ENCODE measurements at regions not wholly inside any gene's neighbourhood (a gene's known extent, or its start where the extent isn't known, plus 50 kb on each side); places are given as distances from the start of the nearest gene placed in this dataset.
A peak's percentile ranks its signal among the peaks of the same experiment; 100 is the strongest.

- Histone ChIP-seq H3K4me3 (ENCODE audit: low read length in 2 of 2) (no peak overlapping the region), H3K27me3 (ENCODE audit: control insufficient read depth in 2 of 2, insufficient read depth in 1 of 2, low read length in 1 of 2) (no peaks in the 10 kb centered on the region), H3K27ac (ENCODE audit: low read depth in 1 of 2, low read length in 1 of 2) (no peak overlapping the region), H3K36me3 (ENCODE audit: control insufficient read depth in 2 of 2, insufficient read depth in 2 of 2, low read length in 1 of 2) (no peaks in the 10 kb centered on the region), H3K9me3 (ENCODE audit: control insufficient read depth in 2 of 2, insufficient read depth in 1 of 2, low read length in 1 of 2) (no peaks in the 10 kb centered on the region), H3K4me1 (ENCODE audit: control insufficient read depth in 2 of 2, insufficient read depth in 2 of 2, low read length in 2 of 2) (no peaks in the 10 kb centered on the region)
- WGBS: 93% methylated on average over 14 of the region's 14 CpGs
- DNase-seq (ENCODE audit: low read depth in 6 of 9, low spot score in 9 of 9): no peak
Observed at GRCh38 chr6:137277971-137278637, 58.9 kb upstream of the IFNGR1 start.

- H3K27ac ChIP-seq (ENCODE audit: low read depth in 1 of 2, low read length in 1 of 2): no peak overlapping the region
- H3K27me3 ChIP-seq (ENCODE audit: control insufficient read depth in 2 of 2, insufficient read depth in 1 of 2, low read length in 1 of 2): no peaks in the 10 kb centered on the region
- no peaks in the 10 kb centered on the region for H3K4me1 ChIP-seq (ENCODE audit: control insufficient read depth in 2 of 2, insufficient read depth in 2 of 2, low read length in 2 of 2)
- no peak overlapping the region for H3K4me3 ChIP-seq (ENCODE audit: low read length in 2 of 2)
- DNase-seq (ENCODE audit: low read depth in 6 of 9, low spot score in 9 of 9): no peak
- H3K9me3 ChIP-seq (ENCODE audit: control insufficient read depth in 2 of 2, insufficient read depth in 1 of 2, low read length in 1 of 2): no peaks in the 10 kb centered on the region
- H3K36me3 ChIP-seq (ENCODE audit: control insufficient read depth in 2 of 2, insufficient read depth in 2 of 2, low read length in 1 of 2): no peaks in the 10 kb centered on the region
- 94% methylated on average over 1 of the region's 1 CpG for WGBS
Observed at GRCh38 chr6:137272403-137272802, 53.2 kb upstream of the IFNGR1 start.

GRCh38 chr6:137271245-137272183 lies 52.3 kb upstream of the IFNGR1 start:
- Histone ChIP-seq H3K27me3 (ENCODE audit: control insufficient read depth in 2 of 2, insufficient read depth in 1 of 2, low read length in 1 of 2) (no peaks in the 10 kb centered on the region), H3K9me3 (ENCODE audit: control insufficient read depth in 2 of 2, insufficient read depth in 1 of 2, low read length in 1 of 2) (no peaks in the 10 kb centered on the region), H3K4me1 (ENCODE audit: control insufficient read depth in 2 of 2, insufficient read depth in 2 of 2, low read length in 2 of 2) (no peaks in the 10 kb centered on the region), H3K4me3 (ENCODE audit: low read length in 2 of 2) (no peak overlapping the region), H3K36me3 (ENCODE audit: control insufficient read depth in 2 of 2, insufficient read depth in 2 of 2, low read length in 1 of 2) (no peaks in the 10 kb centered on the region), H3K27ac (ENCODE audit: low read depth in 1 of 2, low read length in 1 of 2) (no peak overlapping the region)
- WGBS: 45% methylated on average over 5 of the region's 5 CpGs
- DNase-seq (ENCODE audit: low read depth in 6 of 9, low spot score in 9 of 9): peak in 7 of 9 donors; percentile 5 to 57 (median 16)

GRCh38 chr6:137269803-137270202 lies 50.6 kb upstream of the IFNGR1 start:
- Histone ChIP-seq H3K4me1 (ENCODE audit: control insufficient read depth in 2 of 2, insufficient read depth in 2 of 2, low read length in 2 of 2) (no peaks in the 10 kb centered on the region), H3K27ac (ENCODE audit: low read depth in 1 of 2, low read length in 1 of 2) (no peak overlapping the region), H3K9me3 (ENCODE audit: control insufficient read depth in 2 of 2, insufficient read depth in 1 of 2, low read length in 1 of 2) (no peaks in the 10 kb centered on the region), H3K36me3 (ENCODE audit: control insufficient read depth in 2 of 2, insufficient read depth in 2 of 2, low read length in 1 of 2) (no peaks in the 10 kb centered on the region), H3K27me3 (ENCODE audit: control insufficient read depth in 2 of 2, insufficient read depth in 1 of 2, low read length in 1 of 2) (no peaks in the 10 kb centered on the region), H3K4me3 (ENCODE audit: low read length in 2 of 2) (no peak overlapping the region)
- DNase-seq (ENCODE audit: low read depth in 6 of 9, low spot score in 9 of 9): no peak
- 89% methylated on average over 3 of the region's 3 CpGs for WGBS

GRCh38 chr6:137269347-137269746 lies 50.2 kb upstream of the IFNGR1 start:
- 94% methylated on average over 3 of the region's 3 CpGs for WGBS
- Histone ChIP-seq H3K9me3 (ENCODE audit: control insufficient read depth in 2 of 2, insufficient read depth in 1 of 2, low read length in 1 of 2) (no peaks in the 10 kb centered on the region), H3K4me1 (ENCODE audit: control insufficient read depth in 2 of 2, insufficient read depth in 2 of 2, low read length in 2 of 2) (no peaks in the 10 kb centered on the region), H3K4me3 (ENCODE audit: low read length in 2 of 2) (no peak overlapping the region), H3K27me3 (ENCODE audit: control insufficient read depth in 2 of 2, insufficient read depth in 1 of 2, low read length in 1 of 2) (no peaks in the 10 kb centered on the region), H3K36me3 (ENCODE audit: control insufficient read depth in 2 of 2, insufficient read depth in 2 of 2, low read length in 1 of 2) (no peaks in the 10 kb centered on the region), H3K27ac (ENCODE audit: low read depth in 1 of 2, low read length in 1 of 2) (no peak overlapping the region)
- DNase-seq (ENCODE audit: low read depth in 6 of 9, low spot score in 9 of 9): no peak
